GM18858 (cell line): ENCODE measurements at regions not wholly inside any gene's neighbourhood (a gene's known extent, or its start where the extent isn't known, plus 50 kb on each side); places are given as distances from the start of the nearest gene placed in this dataset.
A peak's percentile ranks its signal among the peaks of the same experiment; 100 is the strongest.

Experiments used
- ATAC-seq: cut with Tn5 transposase; IDR thresholded peaks from one replicate; pipeline ENCODE4 v1.9.1; 2021; ENCODE audit not compliant: unreplicated experiment

- no peak for ATAC-seq
Measured at GRCh38 chr6:82629921-82630320, 266.3 kb downstream of the TPBG start.

- no peak for ATAC-seq
Measured at GRCh38 chr6:82641677-82642076, 278.1 kb downstream of the TPBG start.

GRCh38 chr6:82645536-82646230 lies 282.1 kb downstream of the TPBG start:
- no peak for ATAC-seq

- no peak for ATAC-seq
Measured at GRCh38 chr6:82646231-82646615, 282.6 kb downstream of the TPBG start.

- no peak for ATAC-seq
Measured at GRCh38 chr6:82651845-82652335, 288.3 kb downstream of the TPBG start.

- no peak for ATAC-seq
Measured at GRCh38 chr6:82679232-82679631, 315.6 kb downstream of the TPBG start.

GRCh38 chr6:82680192-82680591 lies 316.6 kb downstream of the TPBG start:
- ATAC-seq: no peak

GRCh38 chr6:82681119-82681714 lies 317.6 kb downstream of the TPBG start:
- ATAC-seq: no peak

GRCh38 chr6:82686719-82687118 lies 323.1 kb downstream of the TPBG start:
- ATAC-seq: no peak

GRCh38 chr6:82687855-82688254 lies 324.2 kb downstream of the TPBG start:
- no peak for ATAC-seq

- ATAC-seq: no peak
Measured at GRCh38 chr6:82690283-82690682, 326.7 kb downstream of the TPBG start.

GRCh38 chr6:82691997-82692396 lies 328.4 kb downstream of the TPBG start:
- ATAC-seq: no peak

- no peak for ATAC-seq
Measured at GRCh38 chr6:82693094-82693493, 329.5 kb downstream of the TPBG start.

- ATAC-seq: no peak
Measured at GRCh38 chr6:82701341-82701740, 337.7 kb downstream of the TPBG start.

- ATAC-seq: no peak
Measured at GRCh38 chr6:82702574-82702973, 339.0 kb downstream of the TPBG start.

- no peak for ATAC-seq
Measured at GRCh38 chr6:82703230-82703629, 339.6 kb downstream of the TPBG start.

- ATAC-seq: no peak
Measured at GRCh38 chr6:82704045-82704444, 340.4 kb downstream of the TPBG start.

GRCh38 chr6:82705579-82705978 lies 342.0 kb downstream of the TPBG start:
- no peak for ATAC-seq

GRCh38 chr6:82711105-82711827 lies 347.6 kb downstream of the TPBG start:
- ATAC-seq: no peak

GRCh38 chr6:82711971-82712370 lies 348.4 kb downstream of the TPBG start:
- ATAC-seq: no peak

GRCh38 chr6:82712389-82712788 lies 348.8 kb downstream of the TPBG start:
- ATAC-seq: no peak

GRCh38 chr6:82712826-82713225 lies 349.2 kb downstream of the TPBG start:
- ATAC-seq: peak; percentile 60
